ENCODE measurements at regions not wholly inside any gene's neighbourhood (a gene's known extent, or its start where the extent isn't known, plus 50 kb on each side); places are given as distances from the start of the nearest gene placed in this dataset.

DNA sequence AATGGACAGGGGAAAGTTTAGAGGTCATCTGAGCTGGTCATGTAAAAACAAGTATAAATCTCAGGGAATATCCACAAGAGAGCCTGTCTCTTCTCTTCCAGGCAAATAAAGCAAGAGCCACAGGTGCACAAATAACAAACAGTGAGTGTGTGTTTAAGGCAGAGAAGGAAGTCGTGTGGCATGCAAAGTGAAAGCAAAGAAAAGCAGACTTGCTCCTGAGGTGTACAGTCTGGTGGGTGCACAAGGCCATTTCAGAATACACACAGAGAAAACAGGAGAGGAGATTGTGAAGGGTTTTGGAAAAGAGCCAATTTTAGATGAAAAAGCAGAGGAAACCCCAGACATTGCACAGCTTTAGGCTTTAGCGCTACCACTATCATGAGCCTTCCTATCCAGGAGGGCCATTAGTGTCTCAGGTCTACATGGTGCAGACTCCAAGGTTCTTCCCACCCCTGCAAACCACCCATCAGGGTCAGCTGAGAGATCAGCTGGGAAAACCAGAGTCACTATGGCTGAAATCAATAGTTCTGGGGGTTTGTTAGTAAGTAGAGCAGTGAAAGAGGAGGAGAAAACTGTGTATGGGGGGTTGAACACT, 355.8 kb downstream of the KLHL4 start:
- TF ChIP-seq, protein P1, sequence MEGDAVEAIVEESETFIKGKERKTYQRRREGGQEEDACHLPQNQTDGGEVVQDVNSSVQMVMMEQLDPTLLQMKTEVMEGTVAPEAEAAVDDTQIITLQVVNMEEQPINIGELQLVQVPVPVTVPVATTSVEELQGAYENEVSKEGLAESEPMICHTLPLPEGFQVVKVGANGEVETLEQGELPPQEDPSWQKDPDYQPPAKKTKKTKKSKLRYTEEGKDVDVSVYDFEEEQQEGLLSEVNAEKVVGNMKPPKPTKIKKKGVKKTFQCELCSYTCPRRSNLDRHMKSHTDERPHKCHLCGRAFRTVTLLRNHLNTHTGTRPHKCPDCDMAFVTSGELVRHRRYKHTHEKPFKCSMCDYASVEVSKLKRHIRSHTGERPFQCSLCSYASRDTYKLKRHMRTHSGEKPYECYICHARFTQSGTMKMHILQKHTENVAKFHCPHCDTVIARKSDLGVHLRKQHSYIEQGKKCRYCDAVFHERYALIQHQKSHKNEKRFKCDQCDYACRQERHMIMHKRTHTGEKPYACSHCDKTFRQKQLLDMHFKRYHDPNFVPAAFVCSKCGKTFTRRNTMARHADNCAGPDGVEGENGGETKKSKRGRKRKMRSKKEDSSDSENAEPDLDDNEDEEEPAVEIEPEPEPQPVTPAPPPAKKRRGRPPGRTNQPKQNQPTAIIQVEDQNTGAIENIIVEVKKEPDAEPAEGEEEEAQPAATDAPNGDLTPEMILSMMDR (CRISPR knock-in tag; IDR thresholded peaks at IDR 0.05), result no peak
- no peak for TF ChIP-seq ZBTB1 (CRISPR knock-in tag; IDR thresholded peaks at IDR 0.05; ENCODE audit: borderline replicate concordance)
- TF ChIP-seq ZNF589 (CRISPR knock-in tag; conservative IDR thresholded peaks at IDR 0.05), result no peak
- TF ChIP-seq EP300 (IDR thresholded peaks at IDR 0.05; ENCODE audit: low read depth in 2 of 2, low read length in 2 of 2), result no peak
- TF ChIP-seq EP300 (CRISPR knock-in tag; IDR thresholded peaks at IDR 0.05; ENCODE audit: borderline replicate concordance), result no peak
- TF ChIP-seq ZNF207 (IDR thresholded peaks at IDR 0.05; ENCODE audit: borderline replicate concordance), result no peak
- TF ChIP-seq, protein P2, sequence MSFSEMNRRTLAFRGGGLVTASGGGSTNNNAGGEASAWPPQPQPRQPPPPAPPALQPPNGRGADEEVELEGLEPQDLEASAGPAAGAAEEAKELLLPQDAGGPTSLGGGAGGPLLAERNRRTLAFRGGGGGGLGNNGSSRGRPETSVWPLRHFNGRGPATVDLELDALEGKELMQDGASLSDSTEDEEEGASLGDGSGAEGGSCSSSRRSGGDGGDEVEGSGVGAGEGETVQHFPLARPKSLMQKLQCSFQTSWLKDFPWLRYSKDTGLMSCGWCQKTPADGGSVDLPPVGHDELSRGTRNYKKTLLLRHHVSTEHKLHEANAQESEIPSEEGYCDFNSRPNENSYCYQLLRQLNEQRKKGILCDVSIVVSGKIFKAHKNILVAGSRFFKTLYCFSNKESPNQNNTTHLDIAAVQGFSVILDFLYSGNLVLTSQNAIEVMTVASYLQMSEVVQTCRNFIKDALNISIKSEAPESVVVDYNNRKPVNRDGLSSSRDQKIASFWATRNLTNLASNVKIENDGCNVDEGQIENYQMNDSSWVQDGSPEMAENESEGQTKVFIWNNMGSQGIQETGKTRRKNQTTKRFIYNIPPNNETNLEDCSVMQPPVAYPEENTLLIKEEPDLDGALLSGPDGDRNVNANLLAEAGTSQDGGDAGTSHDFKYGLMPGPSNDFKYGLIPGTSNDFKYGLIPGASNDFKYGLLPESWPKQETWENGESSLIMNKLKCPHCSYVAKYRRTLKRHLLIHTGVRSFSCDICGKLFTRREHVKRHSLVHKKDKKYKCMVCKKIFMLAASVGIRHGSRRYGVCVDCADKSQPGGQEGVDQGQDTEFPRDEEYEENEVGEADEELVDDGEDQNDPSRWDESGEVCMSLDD (CRISPR knock-in tag; IDR thresholded peaks at IDR 0.05; ENCODE audit: borderline replicate concordance), result no peak
- TF ChIP-seq, protein P3, sequence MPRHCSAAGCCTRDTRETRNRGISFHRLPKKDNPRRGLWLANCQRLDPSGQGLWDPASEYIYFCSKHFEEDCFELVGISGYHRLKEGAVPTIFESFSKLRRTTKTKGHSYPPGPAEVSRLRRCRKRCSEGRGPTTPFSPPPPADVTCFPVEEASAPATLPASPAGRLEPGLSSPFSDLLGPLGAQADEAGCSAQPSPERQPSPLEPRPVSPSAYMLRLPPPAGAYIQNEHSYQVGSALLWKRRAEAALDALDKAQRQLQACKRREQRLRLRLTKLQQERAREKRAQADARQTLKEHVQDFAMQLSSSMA (CRISPR knock-in tag; IDR thresholded peaks at IDR 0.05), result no peak
- TF ChIP-seq RELA (CRISPR knock-in tag; IDR thresholded peaks at IDR 0.05), result no peak
- TF ChIP-seq, protein P4, sequence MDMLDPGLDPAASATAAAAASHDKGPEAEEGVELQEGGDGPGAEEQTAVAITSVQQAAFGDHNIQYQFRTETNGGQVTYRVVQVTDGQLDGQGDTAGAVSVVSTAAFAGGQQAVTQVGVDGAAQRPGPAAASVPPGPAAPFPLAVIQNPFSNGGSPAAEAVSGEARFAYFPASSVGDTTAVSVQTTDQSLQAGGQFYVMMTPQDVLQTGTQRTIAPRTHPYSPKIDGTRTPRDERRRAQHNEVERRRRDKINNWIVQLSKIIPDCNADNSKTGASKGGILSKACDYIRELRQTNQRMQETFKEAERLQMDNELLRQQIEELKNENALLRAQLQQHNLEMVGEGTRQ (IDR thresholded peaks at IDR 0.05; ENCODE audit: low read depth, low read length), result no peak
- TF ChIP-seq, protein P4 (CRISPR knock-in tag; IDR thresholded peaks at IDR 0.05; ENCODE audit: borderline replicate concordance), result no peak
- TF ChIP-seq PHF8 (CRISPR knock-in tag; IDR thresholded peaks at IDR 0.05), result no peak

Data from HepG2 (cell line).